Breast epithelium (tissue), 3 donors: ENCODE measurements at regions not wholly inside any gene's neighbourhood (a gene's known extent, or its start where the extent isn't known, plus 50 kb on each side); places are given as distances from the start of the nearest gene placed in this dataset.

Experiments
- CTCF ChIP-seq, 3 donors: fragments of 450-650 bp; IDR thresholded peaks; one replicate each; pipeline ENCODE4 v1.5.1; 2016 to 2017; ENCODE audit warnings: antibody characterized with exemption in 3 of 3, mild to moderate bottlenecking in 3 of 3, moderate library complexity in 3 of 3
- POLR2A ChIP-seq: fragments of 450-650 bp; IDR thresholded peaks from one replicate; pipeline ENCODE4 v1.6.1; 2016; ENCODE audit warnings: antibody characterized with exemption, mild to moderate bottlenecking, moderate library complexity
- POLR2AphosphoS5 ChIP-seq, 3 donors: sonication (generic); formaldehyde crosslinking; IDR thresholded peaks; one replicate each; pipeline ENCODE4 v1.6.1; 2017; ENCODE audit warnings: antibody characterized with exemption in 3 of 3

- TF ChIP-seq CTCF (IDR thresholded peaks at IDR 0.05) = no peak
- TF ChIP-seq POLR2A = no peak
- TF ChIP-seq POLR2AphosphoS5 (IDR thresholded peaks at IDR 0.05) = no peak
These were observed 245.0 kb upstream of the KHDRBS2 start for GRCh38 chr6:62530985-62531384.
